KMS-11 (cell line): ENCODE measurements at regions not wholly inside any gene's neighbourhood (a gene's known extent, or its start where the extent isn't known, plus 50 kb on each side); places are given as distances from the start of the nearest gene placed in this dataset.

Experiments used
- H2AFZ ChIP-seq: fragments of 200-600 bp; sonication (generic); 2 replicates; pipeline ENCODE4 v1.6.1; 2016; ENCODE audit warnings: antibody characterized with exemption, mixed run types, low read depth
- H3K27ac ChIP-seq: fragments of 200-600 bp; sonication (generic); 2 replicates; pipeline ENCODE4 v1.6.1; 2016; ENCODE audit warnings: mild to moderate bottlenecking, mixed run types
- H3K27me3 ChIP-seq: fragments of 200-600 bp; sonication (generic); 2 replicates; pipeline ENCODE4 v1.6.1; 2017; ENCODE audit warnings: mild to moderate bottlenecking, low read depth, mixed run types, moderate library complexity; ENCODE audit not compliant: insufficient read depth
- H3K36me3 ChIP-seq: fragments of 200-600 bp; sonication (generic); 2 replicates; pipeline ENCODE4 v1.6.1; 2017; ENCODE audit warnings: mild to moderate bottlenecking, mixed run types; ENCODE audit not compliant: insufficient read depth
- H3K4me1 ChIP-seq: fragments of 200-600 bp; sonication (generic); 2 replicates; pipeline ENCODE4 v1.6.1; 2016; ENCODE audit warnings: mild to moderate bottlenecking, low read depth, mixed run types; ENCODE audit not compliant: poor library complexity, severe bottlenecking
- H3K4me2 ChIP-seq: fragments of 200-600 bp; sonication (generic); 2 replicates; pipeline ENCODE4 v1.7.0; 2016; ENCODE audit warnings: mild to moderate bottlenecking, mixed run types
- H3K4me3 ChIP-seq: fragments of 200-600 bp; sonication (generic); IDR thresholded peaks from 2 replicates; pipeline ENCODE4 v1.6.1; 2017; ENCODE audit warnings: low read depth, low read length, mixed read lengths; ENCODE audit not compliant: insufficient read depth
- H3K79me2 ChIP-seq: fragments of 200-600 bp; sonication (generic); 2 replicates; pipeline ENCODE4 v1.6.1; 2016; ENCODE audit warnings: low read depth, mixed run types; ENCODE audit not compliant: insufficient read depth
- H3K9ac ChIP-seq: fragments of 200-600 bp; sonication (generic); 2 replicates; pipeline ENCODE4 v1.6.1; 2016; ENCODE audit warnings: mild to moderate bottlenecking, mixed run types
- H4K20me1 ChIP-seq: fragments of 200-600 bp; sonication (generic); 2 replicates; pipeline ENCODE4 v1.6.1; 2016; ENCODE audit warnings: mild to moderate bottlenecking, mixed run types; ENCODE audit not compliant: insufficient read depth
- CTCF ChIP-seq: fragments of 200-600 bp; sonication (generic); conservative IDR thresholded peaks from 2 replicates; pipeline ENCODE4 v1.6.1; 2017; ENCODE audit warnings: low read depth, mild to moderate bottlenecking, antibody characterized with exemption, low read length, moderate library complexity, mixed read lengths

- Histone ChIP-seq H3K27me3 (no peaks in the 10 kb centered on the region), H3K4me2 (no peak overlapping the region), H3K36me3 (no peaks in the 10 kb centered on the region), H3K79me2 (no peaks in the 10 kb centered on the region), H3K9ac (no peak overlapping the region), H2AFZ (no peak overlapping the region), H3K27ac (no peak overlapping the region), H3K4me3 (no peak overlapping the region), H4K20me1 (no peaks in the 10 kb centered on the region), H3K4me1 (no peaks in the 10 kb centered on the region)
- no peak for TF ChIP-seq CTCF
Measured at GRCh38 chr15:69554279-69554961, 101.8 kb downstream of the RPLP1 start.

GRCh38 chr15:69555080-69555479 is 102.5 kb downstream of the RPLP1 start:
- Histone ChIP-seq H3K4me1 (no peaks in the 10 kb centered on the region), H3K27ac (no peak overlapping the region), H2AFZ (no peak overlapping the region), H3K79me2 (no peaks in the 10 kb centered on the region), H3K4me2 (no peak overlapping the region), H3K4me3 (no peak overlapping the region), H3K36me3 (no peaks in the 10 kb centered on the region), H4K20me1 (no peaks in the 10 kb centered on the region), H3K9ac (no peak overlapping the region), H3K27me3 (no peaks in the 10 kb centered on the region)
- no peak for TF ChIP-seq CTCF

- H3K9ac ChIP-seq: no peak overlapping the region
Measured at GRCh38 chr15:69556344-69556743, 103.7 kb downstream of the RPLP1 start.

GRCh38 chr15:69557020-69557706 is 104.5 kb downstream of the RPLP1 start:
- no peaks in the 10 kb centered on the region for H3K79me2 ChIP-seq
- TF ChIP-seq CTCF: no peak
- H3K36me3 ChIP-seq: no peaks in the 10 kb centered on the region
- no peaks in the 10 kb centered on the region for H3K4me1 ChIP-seq
- H4K20me1 ChIP-seq: no peaks in the 10 kb centered on the region
- no peak overlapping the region for H3K9ac ChIP-seq
- no peak overlapping the region for H3K27ac ChIP-seq
- no peak overlapping the region for H2AFZ ChIP-seq
- H3K4me3 ChIP-seq: no peak overlapping the region
- H3K27me3 ChIP-seq: no peaks in the 10 kb centered on the region
- no peak overlapping the region for H3K4me2 ChIP-seq

More at GRCh38 chr15:69556344-69556743, 103.7 kb downstream of the RPLP1 start:
- no peak for TF ChIP-seq CTCF
- H2AFZ ChIP-seq: no peak overlapping the region
- H3K4me2 ChIP-seq: no peak overlapping the region
- no peaks in the 10 kb centered on the region for H3K27me3 ChIP-seq
- no peak overlapping the region for H3K27ac ChIP-seq
- H3K79me2 ChIP-seq: no peaks in the 10 kb centered on the region
- no peaks in the 10 kb centered on the region for H3K4me1 ChIP-seq
- no peaks in the 10 kb centered on the region for H3K36me3 ChIP-seq
- no peaks in the 10 kb centered on the region for H4K20me1 ChIP-seq
- no peak overlapping the region for H3K4me3 ChIP-seq
